ENCODE measurements at regions not wholly inside any gene's neighbourhood (a gene's known extent, or its start where the extent isn't known, plus 50 kb on each side); places are given as distances from the start of the nearest gene placed in this dataset.

DNA sequence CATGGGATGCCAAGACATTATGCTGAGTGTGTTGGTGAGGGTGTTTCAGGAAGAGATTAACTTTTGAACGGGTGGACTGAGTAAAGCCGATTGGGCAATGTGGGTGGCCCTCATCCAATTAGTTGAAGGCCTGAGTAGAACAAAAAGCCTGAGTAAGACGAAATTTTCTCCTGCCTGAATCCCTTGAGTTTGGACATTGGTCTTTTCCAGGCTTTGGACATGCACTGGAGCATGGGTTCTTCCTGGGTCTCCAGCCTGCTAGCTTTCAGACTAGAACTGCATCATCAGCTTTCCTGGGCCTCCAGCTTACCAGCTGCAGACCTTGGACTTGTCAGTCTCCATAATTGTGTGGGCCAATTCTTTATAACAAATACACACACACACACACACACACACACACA is 63.6 kb downstream of the NIBAN1 start:
- H3K9me3 ChIP-seq (replicated peaks; ENCODE audit: insufficient read depth, low read length), result no peaks in the 10 kb centered on the region
- H3K27me3 ChIP-seq (replicated peaks; ENCODE audit: insufficient read depth, low read length), result no peaks in the 10 kb centered on the region
- no peak overlapping the region for H3K4me3 ChIP-seq (ENCODE audit: low read length)
- no peak overlapping the region for H2AFZ ChIP-seq (ENCODE audit: low read length)
- H4K20me1 ChIP-seq (ENCODE audit: insufficient read depth, low read length), result no peaks in the 10 kb centered on the region
- H3K79me2 ChIP-seq (ENCODE audit: low read length), result no peaks in the 10 kb centered on the region
- no peaks in the 10 kb centered on the region for H3K36me3 ChIP-seq (replicated peaks; ENCODE audit: insufficient read depth, low read length)
- TF ChIP-seq EZH2 (optimal IDR thresholded peaks at IDR 0.05; ENCODE audit: low read depth, low read length), result no peak
- TF ChIP-seq, protein P1, sequence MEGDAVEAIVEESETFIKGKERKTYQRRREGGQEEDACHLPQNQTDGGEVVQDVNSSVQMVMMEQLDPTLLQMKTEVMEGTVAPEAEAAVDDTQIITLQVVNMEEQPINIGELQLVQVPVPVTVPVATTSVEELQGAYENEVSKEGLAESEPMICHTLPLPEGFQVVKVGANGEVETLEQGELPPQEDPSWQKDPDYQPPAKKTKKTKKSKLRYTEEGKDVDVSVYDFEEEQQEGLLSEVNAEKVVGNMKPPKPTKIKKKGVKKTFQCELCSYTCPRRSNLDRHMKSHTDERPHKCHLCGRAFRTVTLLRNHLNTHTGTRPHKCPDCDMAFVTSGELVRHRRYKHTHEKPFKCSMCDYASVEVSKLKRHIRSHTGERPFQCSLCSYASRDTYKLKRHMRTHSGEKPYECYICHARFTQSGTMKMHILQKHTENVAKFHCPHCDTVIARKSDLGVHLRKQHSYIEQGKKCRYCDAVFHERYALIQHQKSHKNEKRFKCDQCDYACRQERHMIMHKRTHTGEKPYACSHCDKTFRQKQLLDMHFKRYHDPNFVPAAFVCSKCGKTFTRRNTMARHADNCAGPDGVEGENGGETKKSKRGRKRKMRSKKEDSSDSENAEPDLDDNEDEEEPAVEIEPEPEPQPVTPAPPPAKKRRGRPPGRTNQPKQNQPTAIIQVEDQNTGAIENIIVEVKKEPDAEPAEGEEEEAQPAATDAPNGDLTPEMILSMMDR (IDR thresholded peaks at IDR 0.05; ENCODE audit: low read length), result no peak
- TF ChIP-seq EZH2phosphoT487 (IDR thresholded peaks at IDR 0.05; ENCODE audit: low read length), result no peak
- H3K9ac ChIP-seq (ENCODE audit: low read length), result no peak overlapping the region
- no peaks in the 10 kb centered on the region for H3F3A ChIP-seq (ENCODE audit: insufficient read depth, low read length)
- H3K4me1 ChIP-seq (ENCODE audit: low read length), result no peaks in the 10 kb centered on the region
- no peak overlapping the region for H3K4me2 ChIP-seq (ENCODE audit: low read depth, low read length)
- H3K9me2 ChIP-seq (replicated peaks; ENCODE audit: insufficient read depth, low read length), result no peaks in the 10 kb centered on the region
- no peak overlapping the region for H3K27ac ChIP-seq (ENCODE audit: low read length)
- no peak for DNase-seq

DNA sequence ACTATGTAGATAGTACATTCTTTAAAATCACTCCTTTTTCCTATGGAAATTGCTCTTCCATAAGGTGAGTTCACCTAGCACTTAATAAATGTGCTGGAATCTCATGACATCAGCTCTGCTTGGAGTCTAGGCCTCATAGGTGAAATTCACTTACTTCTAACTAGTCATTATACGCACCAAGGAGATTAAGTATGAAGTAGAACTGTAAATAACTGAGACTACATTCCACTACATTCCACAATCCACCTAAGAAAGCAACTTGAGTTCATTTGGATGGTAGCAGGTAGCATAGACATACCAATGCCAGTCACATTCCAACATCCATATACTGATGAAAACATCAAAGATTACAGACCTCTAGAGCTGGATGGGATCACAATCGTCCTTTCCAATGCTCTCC is 64.3 kb downstream of the NIBAN1 start:
- H3K79me2 ChIP-seq (ENCODE audit: low read length), result no peaks in the 10 kb centered on the region
- DNase-seq, result no peak

DNA sequence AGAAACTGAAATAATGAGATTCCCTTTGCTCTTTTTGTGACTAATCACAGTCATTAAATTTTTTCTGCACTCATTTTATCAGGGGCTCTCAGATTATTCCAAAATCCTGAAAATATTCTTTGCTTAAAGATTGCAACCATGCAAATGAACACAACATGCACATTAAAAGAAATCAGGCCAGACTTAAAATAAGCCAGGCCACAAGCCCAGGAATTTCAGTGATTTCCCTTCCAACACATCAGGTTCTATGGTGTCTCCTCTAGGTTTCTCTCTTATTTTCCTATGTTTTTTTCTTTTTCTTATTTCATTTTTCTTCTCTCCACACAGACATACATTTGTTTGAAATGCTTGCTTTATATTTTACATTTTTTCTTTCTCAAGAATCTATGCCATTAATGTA is 65.3 kb downstream of the NIBAN1 start:
- no peak for DNase-seq
- Histone ChIP-seq H3K9me3 (replicated peaks; ENCODE audit: insufficient read depth, low read length) (no peaks in the 10 kb centered on the region), H3K9ac (ENCODE audit: low read length) (no peak overlapping the region), H3F3A (ENCODE audit: insufficient read depth, low read length) (no peaks in the 10 kb centered on the region), H4K20me1 (ENCODE audit: insufficient read depth, low read length) (no peaks in the 10 kb centered on the region), H3K27me3 (replicated peaks; ENCODE audit: insufficient read depth, low read length) (no peaks in the 10 kb centered on the region), H3K9me2 (replicated peaks; ENCODE audit: insufficient read depth, low read length) (no peaks in the 10 kb centered on the region), H3K4me2 (ENCODE audit: low read depth, low read length) (no peak overlapping the region), H3K36me3 (replicated peaks; ENCODE audit: insufficient read depth, low read length) (no peaks in the 10 kb centered on the region), H3K4me3 (ENCODE audit: low read length) (no peak overlapping the region), H2AFZ (ENCODE audit: low read length) (no peak overlapping the region), H3K79me2 (ENCODE audit: low read length) (no peaks in the 10 kb centered on the region), H3K4me1 (ENCODE audit: low read length) (no peaks in the 10 kb centered on the region), H3K27ac (ENCODE audit: low read length) (no peak overlapping the region)
- no peak for TF ChIP-seq EZH2phosphoT487 (IDR thresholded peaks at IDR 0.05; ENCODE audit: low read length)
- no peak for TF ChIP-seq EZH2 (optimal IDR thresholded peaks at IDR 0.05; ENCODE audit: low read depth, low read length)
- TF ChIP-seq, protein P1 (IDR thresholded peaks at IDR 0.05; ENCODE audit: low read length), result no peak

More for the DNA sequence above, 64.3 kb downstream of the NIBAN1 start:
- H4K20me1 ChIP-seq (ENCODE audit: insufficient read depth, low read length), result no peaks in the 10 kb centered on the region
- H3K9ac ChIP-seq (ENCODE audit: low read length), result no peak overlapping the region
- H3K9me2 ChIP-seq (replicated peaks; ENCODE audit: insufficient read depth, low read length), result no peaks in the 10 kb centered on the region
- no peaks in the 10 kb centered on the region for H3K27me3 ChIP-seq (replicated peaks; ENCODE audit: insufficient read depth, low read length)
- no peak overlapping the region for H3K4me3 ChIP-seq (ENCODE audit: low read length)
- no peaks in the 10 kb centered on the region for H3K4me1 ChIP-seq (ENCODE audit: low read length)
- H3K9me3 ChIP-seq (replicated peaks; ENCODE audit: insufficient read depth, low read length), result no peaks in the 10 kb centered on the region
- no peak overlapping the region for H3K4me2 ChIP-seq (ENCODE audit: low read depth, low read length)
- TF ChIP-seq, protein P1 (IDR thresholded peaks at IDR 0.05; ENCODE audit: low read length), result no peak
- H3F3A ChIP-seq (ENCODE audit: insufficient read depth, low read length), result no peaks in the 10 kb centered on the region
- H3K36me3 ChIP-seq (replicated peaks; ENCODE audit: insufficient read depth, low read length), result no peaks in the 10 kb centered on the region
- no peak overlapping the region for H2AFZ ChIP-seq (ENCODE audit: low read length)
- no peak overlapping the region for H3K27ac ChIP-seq (ENCODE audit: low read length)
